WERI-Rb-1 (cell line): ENCODE measurements at regions not wholly inside any gene's neighbourhood (a gene's known extent, or its start where the extent isn't known, plus 50 kb on each side); places are given as distances from the start of the nearest gene placed in this dataset.

ENCODE experiments used
- DNase-seq: peaks from one replicate; pipeline ENCODE4 v3.0.0-alpha.2; 2020
- H3K27ac ChIP-seq: fragments of 250-450 bp; sonication (Bioruptor Pico); 2 replicates; pipeline ENCODE4 v1.5.1; 2020; ENCODE audit warnings: mild to moderate bottlenecking, moderate library complexity
- H3K27me3 ChIP-seq: fragments of 250-450 bp; sonication (Bioruptor Pico); 2 replicates; pipeline ENCODE4 v1.5.1; 2021; ENCODE audit warnings: mild to moderate bottlenecking, low read depth, moderate library complexity; ENCODE audit not compliant: insufficient read depth, severe bottlenecking
- H3K36me3 ChIP-seq: fragments of 250-450 bp; sonication (Bioruptor Pico); 2 replicates; pipeline ENCODE4 v1.5.1; 2020; ENCODE audit warnings: mild to moderate bottlenecking, moderate library complexity
- H3K4me3 ChIP-seq: 2 replicates; pipeline ENCODE4 v1.5.1; 2011; ENCODE audit warnings: low read depth, mild to moderate bottlenecking, control low read depth, low read length
- H3K9me3 ChIP-seq: fragments of 250-450 bp; sonication (Bioruptor Pico); 2 replicates; pipeline ENCODE4 v1.5.1; 2021; ENCODE audit warnings: mild to moderate bottlenecking, moderate library complexity; ENCODE audit not compliant: severe bottlenecking
- TF ChIP-seq, protein P1 (sequence below): IDR thresholded peaks from 2 replicates; pipeline ENCODE4 v1.5.1; 2011; ENCODE audit warnings: low read depth, mild to moderate bottlenecking, control low read depth, inconsistent platforms, low read length

DNA sequence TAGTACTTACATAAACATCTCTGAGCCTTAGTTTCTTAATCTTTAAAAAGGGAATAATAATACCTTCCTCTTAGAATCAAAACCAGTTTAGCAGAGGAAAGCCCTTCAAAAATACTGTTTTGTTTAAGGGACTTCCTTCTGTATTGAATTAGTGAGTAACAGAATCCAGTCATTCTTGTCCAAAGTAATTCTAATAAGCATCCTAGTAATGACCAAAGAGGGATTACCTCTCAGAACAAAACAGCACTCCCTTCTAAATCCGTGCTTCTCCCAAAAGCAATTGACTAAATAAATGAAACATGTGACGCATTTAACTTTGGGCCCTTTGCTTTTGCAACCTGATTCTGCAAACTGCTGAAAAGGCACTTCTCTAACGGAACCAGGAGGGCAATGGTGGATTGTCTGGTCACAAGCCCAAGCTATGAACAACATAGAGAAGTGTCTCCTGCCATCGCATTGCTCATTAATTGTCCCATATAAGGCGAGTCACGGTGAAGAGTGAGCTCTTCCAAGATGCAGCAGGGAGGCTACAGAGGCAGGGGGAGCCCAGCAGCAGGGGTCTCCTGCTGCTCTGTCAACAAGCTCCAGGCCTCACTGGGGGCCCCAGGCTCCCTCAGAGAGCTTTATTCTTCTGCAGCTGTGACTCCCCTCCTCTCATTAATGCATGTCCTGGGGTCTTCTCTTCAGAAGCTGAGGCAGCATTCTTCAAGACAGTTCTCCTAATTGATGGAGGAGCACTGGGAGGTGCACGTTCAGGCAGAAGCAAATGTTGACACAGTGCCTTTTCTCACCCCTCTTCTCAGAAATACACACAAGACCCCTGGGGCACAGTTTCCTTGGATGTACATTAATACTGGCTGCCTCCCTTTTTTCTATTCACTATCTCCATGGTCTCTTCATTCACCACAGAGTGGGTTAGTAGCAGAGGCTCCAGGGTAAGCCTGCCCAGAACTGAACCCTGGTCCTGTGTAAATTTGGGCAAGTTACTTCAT lies 419.6 kb upstream of the RASGEF1B start:
- H3K27ac ChIP-seq = no peak overlapping the region
- TF ChIP-seq, protein P1, sequence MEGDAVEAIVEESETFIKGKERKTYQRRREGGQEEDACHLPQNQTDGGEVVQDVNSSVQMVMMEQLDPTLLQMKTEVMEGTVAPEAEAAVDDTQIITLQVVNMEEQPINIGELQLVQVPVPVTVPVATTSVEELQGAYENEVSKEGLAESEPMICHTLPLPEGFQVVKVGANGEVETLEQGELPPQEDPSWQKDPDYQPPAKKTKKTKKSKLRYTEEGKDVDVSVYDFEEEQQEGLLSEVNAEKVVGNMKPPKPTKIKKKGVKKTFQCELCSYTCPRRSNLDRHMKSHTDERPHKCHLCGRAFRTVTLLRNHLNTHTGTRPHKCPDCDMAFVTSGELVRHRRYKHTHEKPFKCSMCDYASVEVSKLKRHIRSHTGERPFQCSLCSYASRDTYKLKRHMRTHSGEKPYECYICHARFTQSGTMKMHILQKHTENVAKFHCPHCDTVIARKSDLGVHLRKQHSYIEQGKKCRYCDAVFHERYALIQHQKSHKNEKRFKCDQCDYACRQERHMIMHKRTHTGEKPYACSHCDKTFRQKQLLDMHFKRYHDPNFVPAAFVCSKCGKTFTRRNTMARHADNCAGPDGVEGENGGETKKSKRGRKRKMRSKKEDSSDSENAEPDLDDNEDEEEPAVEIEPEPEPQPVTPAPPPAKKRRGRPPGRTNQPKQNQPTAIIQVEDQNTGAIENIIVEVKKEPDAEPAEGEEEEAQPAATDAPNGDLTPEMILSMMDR = no peak
- no peaks in the 10 kb centered on the region for H3K9me3 ChIP-seq
- no peak overlapping the region for H3K4me3 ChIP-seq
- H3K27me3 ChIP-seq = no peaks in the 10 kb centered on the region
- no peaks in the 10 kb centered on the region for H3K36me3 ChIP-seq
- no peak for DNase-seq

DNA sequence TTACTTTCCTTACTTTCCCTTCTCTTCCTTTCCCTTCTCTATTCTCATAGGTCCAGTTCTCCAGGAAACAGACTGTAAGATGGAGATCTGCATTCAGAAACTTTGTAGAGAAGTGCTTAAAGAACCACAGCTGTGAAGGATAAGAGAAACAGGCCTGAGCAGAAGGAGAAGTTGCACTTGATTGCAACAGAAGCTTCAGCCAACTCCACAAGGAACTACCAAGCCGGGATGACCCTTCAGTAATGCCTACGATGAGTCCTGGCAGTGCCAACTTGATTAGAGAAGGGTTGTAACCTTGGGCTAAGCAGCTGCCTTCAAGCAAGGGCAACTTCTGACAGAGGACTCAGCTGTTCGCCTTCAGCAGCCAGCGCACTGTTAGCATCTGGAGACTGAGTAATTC lies 413.3 kb upstream of the RASGEF1B start:
- no peak overlapping the region for H3K4me3 ChIP-seq
- TF ChIP-seq, protein P1 = no peak
- no peak for DNase-seq
- no peaks in the 10 kb centered on the region for H3K9me3 ChIP-seq
- no peaks in the 10 kb centered on the region for H3K27me3 ChIP-seq
- no peak overlapping the region for H3K27ac ChIP-seq
- H3K36me3 ChIP-seq = no peaks in the 10 kb centered on the region

DNA sequence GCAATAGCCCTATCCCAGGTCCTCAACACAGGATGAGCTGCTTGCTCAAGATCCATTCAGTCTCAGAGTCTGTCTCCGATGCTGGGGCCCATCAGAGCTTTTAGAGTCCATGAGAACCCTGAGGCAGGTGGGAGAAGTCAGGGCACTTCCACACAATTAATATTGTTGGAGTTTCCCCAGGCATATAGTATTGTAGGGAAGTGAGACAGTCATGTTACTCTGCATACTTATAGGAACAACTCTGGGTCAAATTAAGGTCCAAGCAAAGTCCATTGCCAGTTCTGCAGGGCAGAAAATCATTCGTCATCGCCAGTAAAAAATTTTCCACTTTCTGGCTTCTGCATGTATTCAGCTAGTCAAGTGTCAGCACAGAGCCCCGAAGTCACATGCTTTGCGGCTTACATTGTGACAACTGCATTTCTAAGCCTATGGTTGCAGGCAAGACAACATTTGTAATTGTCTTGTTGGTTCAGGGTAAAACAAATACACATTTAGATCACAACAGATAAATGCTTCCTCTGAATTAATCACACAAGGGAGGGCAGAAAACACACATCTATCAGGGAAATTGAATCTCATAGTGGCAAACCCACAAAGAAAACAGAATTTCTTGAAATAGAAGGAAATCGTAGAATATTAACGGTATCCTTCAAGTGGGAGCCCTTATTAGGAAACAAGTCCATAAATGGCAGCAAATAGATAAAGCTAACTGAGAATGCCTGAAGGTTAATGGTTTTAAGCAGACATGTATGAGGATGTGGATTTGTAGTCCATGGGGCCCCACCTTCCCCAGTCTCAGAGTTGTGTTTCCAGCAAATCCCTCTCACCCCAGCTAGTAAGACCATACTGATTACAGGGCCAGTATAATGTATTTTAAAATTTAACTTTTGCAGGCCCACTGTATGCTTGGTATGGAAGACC lies 412.1 kb upstream of the RASGEF1B start:
- H3K4me3 ChIP-seq = no peak overlapping the region
- H3K9me3 ChIP-seq = no peaks in the 10 kb centered on the region
- TF ChIP-seq, protein P1 = no peak
- no peak overlapping the region for H3K27ac ChIP-seq
- no peaks in the 10 kb centered on the region for H3K27me3 ChIP-seq
- no peaks in the 10 kb centered on the region for H3K36me3 ChIP-seq
- no peak for DNase-seq

DNA sequence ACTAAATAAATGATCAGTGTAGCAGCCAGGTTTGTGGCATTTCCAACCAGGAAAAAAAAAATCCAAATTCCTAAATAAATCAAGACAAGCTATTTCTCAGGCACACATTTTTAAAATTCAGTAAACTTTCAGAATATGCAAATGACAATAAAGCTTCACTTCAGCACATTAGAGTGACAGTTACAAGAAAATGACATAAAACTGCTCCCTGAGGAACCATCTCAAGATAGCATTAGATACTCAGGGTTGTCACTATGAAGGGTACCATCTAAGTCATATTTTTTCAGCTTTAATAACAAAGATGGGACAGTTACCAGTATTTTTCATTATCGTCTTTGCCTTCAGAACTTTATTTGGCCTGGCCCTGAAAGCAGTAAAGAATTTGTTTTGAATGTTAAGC lies 411.3 kb upstream of the RASGEF1B start:
- no peaks in the 10 kb centered on the region for H3K27me3 ChIP-seq

DNA sequence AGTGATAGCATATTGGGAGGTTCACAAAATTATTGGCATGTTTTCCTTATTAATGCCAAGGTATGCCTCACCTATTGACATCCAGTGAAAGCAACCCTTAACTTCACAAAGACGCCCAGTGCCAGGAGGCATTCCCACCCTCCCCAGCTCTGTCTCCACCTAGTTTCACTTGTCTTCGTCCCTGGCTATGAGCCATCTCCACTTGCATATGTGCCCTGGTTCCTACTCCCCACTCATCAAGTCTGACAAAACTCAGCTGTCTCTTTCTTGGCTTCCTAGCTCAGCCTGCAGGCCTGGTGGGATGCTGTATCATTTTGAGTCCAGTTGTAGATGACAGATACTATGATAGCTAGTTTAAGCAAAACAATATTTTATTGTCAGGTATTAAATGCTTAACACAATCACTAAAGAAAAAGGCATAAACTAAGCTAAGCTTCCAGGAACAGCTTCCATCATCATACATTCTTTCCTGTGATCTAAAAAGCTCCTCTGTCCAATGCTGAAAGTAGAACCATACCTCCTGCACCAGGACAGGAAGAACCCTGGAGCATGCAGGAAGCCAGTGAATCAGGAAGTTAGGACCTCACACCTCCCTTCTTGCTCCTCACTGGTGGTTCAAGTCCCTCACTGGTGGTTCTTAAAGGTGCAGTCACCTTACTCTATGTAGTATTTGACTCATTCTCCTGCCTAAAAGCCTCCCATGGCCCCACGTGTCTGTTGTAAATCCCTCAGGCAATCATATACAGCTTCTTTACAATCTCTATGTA lies 410.3 kb upstream of the RASGEF1B start:
- Histone ChIP-seq H3K27me3 (no peaks in the 10 kb centered on the region), H3K4me3 (no peak overlapping the region), H3K27ac (no peak overlapping the region), H3K9me3 (no peaks in the 10 kb centered on the region), H3K36me3 (no peaks in the 10 kb centered on the region)
- TF ChIP-seq, protein P1 = no peak
- DNase-seq = no peak

More for the DNA sequence above, 411.3 kb upstream of the RASGEF1B start:
- DNase-seq = no peak
- H3K36me3 ChIP-seq = no peaks in the 10 kb centered on the region
- TF ChIP-seq, protein P1 = no peak
- no peaks in the 10 kb centered on the region for H3K9me3 ChIP-seq
- no peak overlapping the region for H3K4me3 ChIP-seq
- H3K27ac ChIP-seq = no peak overlapping the region
